Lower leg skin (tissue), 3 donors: ENCODE measurements at regions not wholly inside any gene's neighbourhood (a gene's known extent, or its start where the extent isn't known, plus 50 kb on each side); places are given as distances from the start of the nearest gene placed in this dataset.

Source experiments
- POLR2A ChIP-seq, 2 donors: fragments of 450-650 bp; IDR thresholded peaks; one replicate each; pipeline ENCODE4 v1.6.1; 2016 to 2017; ENCODE audit warnings: antibody characterized with exemption in 2 of 2, mild to moderate bottlenecking in 1 of 2, moderate library complexity in 1 of 2
- TF ChIP-seq, protein P1 (sequence below), 3 donors: fragments of 450-650 bp; IDR thresholded peaks; one replicate each; pipeline ENCODE4 v1.5.1; 2016; ENCODE audit warnings: antibody characterized with exemption in 3 of 3, mild to moderate bottlenecking in 3 of 3, moderate library complexity in 2 of 3

- TF ChIP-seq, protein P1, sequence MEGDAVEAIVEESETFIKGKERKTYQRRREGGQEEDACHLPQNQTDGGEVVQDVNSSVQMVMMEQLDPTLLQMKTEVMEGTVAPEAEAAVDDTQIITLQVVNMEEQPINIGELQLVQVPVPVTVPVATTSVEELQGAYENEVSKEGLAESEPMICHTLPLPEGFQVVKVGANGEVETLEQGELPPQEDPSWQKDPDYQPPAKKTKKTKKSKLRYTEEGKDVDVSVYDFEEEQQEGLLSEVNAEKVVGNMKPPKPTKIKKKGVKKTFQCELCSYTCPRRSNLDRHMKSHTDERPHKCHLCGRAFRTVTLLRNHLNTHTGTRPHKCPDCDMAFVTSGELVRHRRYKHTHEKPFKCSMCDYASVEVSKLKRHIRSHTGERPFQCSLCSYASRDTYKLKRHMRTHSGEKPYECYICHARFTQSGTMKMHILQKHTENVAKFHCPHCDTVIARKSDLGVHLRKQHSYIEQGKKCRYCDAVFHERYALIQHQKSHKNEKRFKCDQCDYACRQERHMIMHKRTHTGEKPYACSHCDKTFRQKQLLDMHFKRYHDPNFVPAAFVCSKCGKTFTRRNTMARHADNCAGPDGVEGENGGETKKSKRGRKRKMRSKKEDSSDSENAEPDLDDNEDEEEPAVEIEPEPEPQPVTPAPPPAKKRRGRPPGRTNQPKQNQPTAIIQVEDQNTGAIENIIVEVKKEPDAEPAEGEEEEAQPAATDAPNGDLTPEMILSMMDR (IDR thresholded peaks at IDR 0.05), result no peak
- no peak for TF ChIP-seq POLR2A (IDR thresholded peaks at IDR 0.05)
These were observed 156.3 kb downstream of the BCOR start for GRCh38 chrX:39941332-39941920.
